GDM1 (cell line): ENCODE measurements at regions not wholly inside any gene's neighbourhood (a gene's known extent, or its start where the extent isn't known, plus 50 kb on each side); places are given as distances from the start of the nearest gene placed in this dataset.
"Not testable (repeated sequence)": the region's sequence is repeated elsewhere in the genome, so short reads cannot be mapped to it uniquely, and the experiment has no call there.

ENCODE experiments used
- DNase-seq: peaks from one replicate; lab custom pipeline; 2025; lab: John Stamatoyannopoulos, UW

GRCh38 chr4:125591290-125591689, 276.5 kb downstream of the FAT4 start:
- no peak for DNase-seq

- no peak for DNase-seq
Measured at GRCh38 chr4:125594056-125594602, 279.4 kb downstream of the FAT4 start.

GRCh38 chr4:125605926-125606325, 291.2 kb downstream of the FAT4 start:
- DNase-seq: not testable (repeated sequence)

- no peak for DNase-seq
Measured at GRCh38 chr4:125620066-125620860, 305.5 kb downstream of the FAT4 start.

- DNase-seq: no peak
Measured at GRCh38 chr4:125624951-125625350, 310.2 kb downstream of the FAT4 start.

GRCh38 chr4:125626946-125627345, 312.2 kb downstream of the FAT4 start:
- DNase-seq: no peak

GRCh38 chr4:125639182-125639621, 324.4 kb downstream of the FAT4 start:
- no peak for DNase-seq

GRCh38 chr4:125641611-125642010, 326.9 kb downstream of the FAT4 start:
- no peak for DNase-seq

GRCh38 chr4:125642645-125643044, 327.9 kb downstream of the FAT4 start:
- no peak for DNase-seq

- no peak for DNase-seq
Measured at GRCh38 chr4:125649452-125649851, 334.7 kb downstream of the FAT4 start.

- DNase-seq: no peak
Measured at GRCh38 chr4:125650557-125650956, 335.8 kb downstream of the FAT4 start.

GRCh38 chr4:125651707-125652357, 337.1 kb downstream of the FAT4 start:
- not testable (repeated sequence) for DNase-seq

GRCh38 chr4:125658773-125659172, 344.0 kb downstream of the FAT4 start:
- no peak for DNase-seq

GRCh38 chr4:125663896-125664767, 349.4 kb downstream of the FAT4 start:
- no peak for DNase-seq

- DNase-seq: no peak
Measured at GRCh38 chr4:125666635-125667034, 351.9 kb downstream of the FAT4 start.

GRCh38 chr4:125676156-125676555, 361.4 kb downstream of the FAT4 start:
- no peak for DNase-seq

GRCh38 chr4:125676583-125676982, 361.8 kb downstream of the FAT4 start:
- no peak for DNase-seq

- DNase-seq: no peak
Measured at GRCh38 chr4:125677665-125678307, 363.0 kb downstream of the FAT4 start.

- DNase-seq: no peak
Measured at GRCh38 chr4:125679989-125680388, 365.2 kb downstream of the FAT4 start.

- DNase-seq: no peak
Measured at GRCh38 chr4:125681240-125681639, 366.5 kb downstream of the FAT4 start.

- DNase-seq: no peak
Measured at GRCh38 chr4:125682730-125683129, 368.0 kb downstream of the FAT4 start.

- no peak for DNase-seq
Measured at GRCh38 chr4:125688841-125689240, 374.1 kb downstream of the FAT4 start.
